GM12864 (cell line): ENCODE measurements at regions not wholly inside any gene's neighbourhood (a gene's known extent, or its start where the extent isn't known, plus 50 kb on each side); places are given as distances from the start of the nearest gene placed in this dataset.

ENCODE experiments used
- DNase-seq: peaks from one replicate; pipeline ENCODE4 v3.0.0-alpha.2; 2011; ENCODE audit warnings: low read depth
- H3K4me3 ChIP-seq: 2 replicates; pipeline ENCODE4 v1.5.1; 2011; ENCODE audit warnings: mild to moderate bottlenecking, low read depth, low read length, control low read depth
- CTCF ChIP-seq: IDR thresholded peaks from 2 replicates; pipeline ENCODE4 v1.5.1; 2011; ENCODE audit warnings: low read depth, mild to moderate bottlenecking, moderate library complexity, low read length, control low read depth, inconsistent platforms; ENCODE audit errors: missing control alignments

- DNase-seq, result no peak
- TF ChIP-seq CTCF, result no peak
Observed at GRCh38 chr4:123777373-123777772, 380.8 kb downstream of the SPRY1 start.

DNA sequence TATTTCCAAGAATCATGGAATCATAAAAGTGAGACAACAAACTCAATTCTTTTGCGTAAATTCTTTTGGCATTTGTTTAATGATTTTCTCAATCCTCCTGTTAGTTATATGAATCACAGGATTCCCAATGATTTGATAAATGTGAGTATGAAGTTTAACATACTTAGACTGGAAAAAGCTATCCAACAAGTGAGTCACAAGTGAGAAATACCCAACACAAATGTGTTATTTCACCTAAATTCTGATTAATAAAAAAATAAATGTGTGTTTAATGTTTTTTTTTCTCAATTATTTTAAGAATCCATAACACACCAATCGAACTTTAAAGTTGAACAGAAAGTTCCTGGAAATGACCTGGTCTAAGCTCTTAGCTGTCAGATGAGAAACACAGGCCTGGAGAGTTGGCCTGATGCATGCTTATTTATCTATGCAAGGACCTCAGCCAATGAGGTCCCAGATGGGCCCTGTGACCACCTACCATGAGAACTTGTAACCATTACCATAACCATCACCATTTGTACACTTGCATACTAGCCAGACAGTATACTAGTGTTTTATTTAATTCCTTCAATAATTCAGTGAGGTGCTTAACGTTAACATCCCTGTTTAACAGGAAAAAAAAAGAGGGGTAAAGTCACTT is 386.7 kb downstream of the SPRY1 start:
- DNase-seq, result no peak
- no peak overlapping the region for H3K4me3 ChIP-seq
- no peak for TF ChIP-seq CTCF

More at GRCh38 chr4:123777373-123777772, 380.8 kb downstream of the SPRY1 start:
- no peak overlapping the region for H3K4me3 ChIP-seq

DNA sequence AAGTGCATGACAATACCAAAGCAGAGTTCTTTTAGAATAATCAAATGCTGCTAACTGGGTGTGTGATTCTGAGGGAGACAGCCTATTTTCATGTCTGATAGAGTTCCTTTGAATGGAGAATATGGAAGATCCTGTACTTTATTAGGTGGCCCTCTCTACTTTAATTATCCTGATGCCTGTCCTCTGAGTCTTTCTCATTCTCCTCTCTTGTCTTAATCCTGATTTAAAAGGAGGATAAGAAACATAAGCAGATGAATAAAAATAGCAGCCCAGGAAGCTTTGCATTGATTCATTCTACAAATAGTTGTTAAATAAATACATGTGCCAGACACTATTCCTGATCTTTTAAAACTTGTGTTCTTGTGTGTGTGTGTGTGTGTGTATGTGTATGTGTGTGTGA is 387.3 kb downstream of the SPRY1 start:
- no peak for DNase-seq
- H3K4me3 ChIP-seq, result no peak overlapping the region
- no peak for TF ChIP-seq CTCF

DNA sequence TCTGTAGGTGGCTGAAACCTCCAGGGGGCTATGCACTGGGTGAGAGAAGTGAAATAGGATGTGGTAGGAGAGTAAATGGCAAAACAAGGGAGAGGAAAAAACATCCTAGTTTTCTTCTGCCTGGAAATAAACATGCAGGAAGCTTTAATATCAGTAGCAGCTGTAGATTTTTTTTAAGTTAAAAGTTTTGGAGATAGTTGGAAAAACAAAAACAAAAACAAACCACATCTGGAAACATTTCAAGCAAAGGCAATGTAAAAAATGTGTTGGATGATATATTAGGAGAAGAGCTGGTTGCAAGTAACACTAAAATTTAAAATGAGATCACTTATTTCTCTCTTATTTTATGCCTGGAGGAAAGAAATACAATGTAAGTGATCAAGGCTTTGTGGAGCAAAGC is 388.0 kb downstream of the SPRY1 start:
- TF ChIP-seq CTCF, result no peak
- DNase-seq, result no peak

GRCh38 chr4:123785538-123785937 is 388.9 kb downstream of the SPRY1 start:
- no peak for TF ChIP-seq CTCF
- DNase-seq, result no peak

More for the DNA sequence above, 388.0 kb downstream of the SPRY1 start:
- H3K4me3 ChIP-seq, result no peak overlapping the region

GRCh38 chr4:123786163-123786915 is 389.7 kb downstream of the SPRY1 start:
- no peak for DNase-seq
- H3K4me3 ChIP-seq, result no peak overlapping the region
- no peak for TF ChIP-seq CTCF

More at GRCh38 chr4:123785538-123785937, 388.9 kb downstream of the SPRY1 start:
- H3K4me3 ChIP-seq, result no peak overlapping the region
